ENCODE measurements at regions not wholly inside any gene's neighbourhood (a gene's known extent, or its start where the extent isn't known, plus 50 kb on each side); places are given as distances from the start of the nearest gene placed in this dataset.

- WGBS (ENCODE audit: low lambda C conversion rate, missing lambda C conversion rate): 94% methylated on average over 3 of the region's 3 CpGs
- TF ChIP-seq EZH2 (IDR thresholded peaks at IDR 0.05; ENCODE audit: borderline replicate concordance) (no peak), EZH2phosphoT487 (IDR thresholded peaks at IDR 0.05; ENCODE audit: low read depth, severe bottlenecking, unreplicated experiment) (no peak), CTCF (IDR thresholded peaks at IDR 0.05; ENCODE audit: poor library complexity) (no peak)
- DNase-seq (ENCODE audit: low spot score): no peak
- no peaks in the 10 kb centered on the region for H4K20me1 ChIP-seq (ENCODE audit: insufficient read depth, poor library complexity, severe bottlenecking)
- no peaks in the 10 kb centered on the region for H3K4me1 ChIP-seq (ENCODE audit: insufficient read depth)
- H3K9me2 ChIP-seq (replicated peaks; ENCODE audit: insufficient read depth): no peaks in the 10 kb centered on the region
- no peak overlapping the region for H3K4me2 ChIP-seq
- H3K27ac ChIP-seq: no peak overlapping the region
- no peaks in the 10 kb centered on the region for H3K9me3 ChIP-seq (ENCODE audit: low read depth)
- H3K36me3 ChIP-seq (replicated peaks; ENCODE audit: insufficient read depth, low read depth): no peaks in the 10 kb centered on the region
- H3K4me3 ChIP-seq: no peak overlapping the region
- no peaks in the 10 kb centered on the region for H3K27me3 ChIP-seq
- H2AFZ ChIP-seq: no peak overlapping the region
- H3K79me2 ChIP-seq: no peaks in the 10 kb centered on the region
Observed at GRCh38 chr5:86124333-86124732, 493.4 kb upstream of the COX7C start.

GRCh38 chr5:86125731-86126601 is 491.8 kb upstream of the COX7C start:
- H3K79me2 ChIP-seq: no peaks in the 10 kb centered on the region
- no peak overlapping the region for H3K27ac ChIP-seq
- 82% methylated on average over 2 of the region's 2 CpGs for WGBS (ENCODE audit: low lambda C conversion rate, missing lambda C conversion rate)
- H3K9me3 ChIP-seq (ENCODE audit: low read depth): no peaks in the 10 kb centered on the region
- H2AFZ ChIP-seq: no peak overlapping the region
- H3K4me3 ChIP-seq: no peak overlapping the region
- H4K20me1 ChIP-seq (ENCODE audit: insufficient read depth, poor library complexity, severe bottlenecking): no peaks in the 10 kb centered on the region
- no peaks in the 10 kb centered on the region for H3K27me3 ChIP-seq
- TF ChIP-seq EZH2 (IDR thresholded peaks at IDR 0.05; ENCODE audit: borderline replicate concordance) (no peak), CTCF (IDR thresholded peaks at IDR 0.05; ENCODE audit: poor library complexity) (no peak), EZH2phosphoT487 (IDR thresholded peaks at IDR 0.05; ENCODE audit: low read depth, severe bottlenecking, unreplicated experiment) (no peak)
- H3K9me2 ChIP-seq (replicated peaks; ENCODE audit: insufficient read depth): no peaks in the 10 kb centered on the region
- no peaks in the 10 kb centered on the region for H3K4me1 ChIP-seq (ENCODE audit: insufficient read depth)
- H3K36me3 ChIP-seq (replicated peaks; ENCODE audit: insufficient read depth, low read depth): no peaks in the 10 kb centered on the region
- no peak for DNase-seq (ENCODE audit: low spot score)
- H3K4me2 ChIP-seq: no peak overlapping the region

GRCh38 chr5:86127696-86128095 is 490.0 kb upstream of the COX7C start:
- no peaks in the 10 kb centered on the region for H3K36me3 ChIP-seq (replicated peaks; ENCODE audit: insufficient read depth, low read depth)
- H3K79me2 ChIP-seq: no peaks in the 10 kb centered on the region
- 84% methylated on average over 1 of the region's 1 CpG for WGBS (ENCODE audit: low lambda C conversion rate, missing lambda C conversion rate)
- no peak overlapping the region for H3K4me3 ChIP-seq
- H3K27ac ChIP-seq: no peak overlapping the region
- no peaks in the 10 kb centered on the region for H3K4me1 ChIP-seq (ENCODE audit: insufficient read depth)
- H3K9me3 ChIP-seq (ENCODE audit: low read depth): no peaks in the 10 kb centered on the region
- no peaks in the 10 kb centered on the region for H4K20me1 ChIP-seq (ENCODE audit: insufficient read depth, poor library complexity, severe bottlenecking)
- no peak for DNase-seq (ENCODE audit: low spot score)
- H3K27me3 ChIP-seq: no peaks in the 10 kb centered on the region
- no peak for TF ChIP-seq EZH2phosphoT487 (IDR thresholded peaks at IDR 0.05; ENCODE audit: low read depth, severe bottlenecking, unreplicated experiment)
- no peak for TF ChIP-seq CTCF (IDR thresholded peaks at IDR 0.05; ENCODE audit: poor library complexity)
- TF ChIP-seq EZH2 (IDR thresholded peaks at IDR 0.05; ENCODE audit: borderline replicate concordance): no peak
- no peak overlapping the region for H2AFZ ChIP-seq
- H3K4me2 ChIP-seq: no peak overlapping the region
- H3K9me2 ChIP-seq (replicated peaks; ENCODE audit: insufficient read depth): no peaks in the 10 kb centered on the region
